ENCODE measurements at regions not wholly inside any gene's neighbourhood (a gene's known extent, or its start where the extent isn't known, plus 50 kb on each side); places are given as distances from the start of the nearest gene placed in this dataset.

- no peak for TF ChIP-seq CTCF (IDR thresholded peaks at IDR 0.05)
- TF ChIP-seq POLR2AphosphoS5 (IDR thresholded peaks at IDR 0.05), result no peak
- TF ChIP-seq POLR2A (IDR thresholded peaks at IDR 0.05), result no peak
Measured at GRCh38 chr5:159772698-159773061, 143.6 kb upstream of the ADRA1B start.

All from gastroesophageal sphincter (tissue), 3 donors.